ENCODE measurements at regions not wholly inside any gene's neighbourhood (a gene's known extent, or its start where the extent isn't known, plus 50 kb on each side); places are given as distances from the start of the nearest gene placed in this dataset.

DNA sequence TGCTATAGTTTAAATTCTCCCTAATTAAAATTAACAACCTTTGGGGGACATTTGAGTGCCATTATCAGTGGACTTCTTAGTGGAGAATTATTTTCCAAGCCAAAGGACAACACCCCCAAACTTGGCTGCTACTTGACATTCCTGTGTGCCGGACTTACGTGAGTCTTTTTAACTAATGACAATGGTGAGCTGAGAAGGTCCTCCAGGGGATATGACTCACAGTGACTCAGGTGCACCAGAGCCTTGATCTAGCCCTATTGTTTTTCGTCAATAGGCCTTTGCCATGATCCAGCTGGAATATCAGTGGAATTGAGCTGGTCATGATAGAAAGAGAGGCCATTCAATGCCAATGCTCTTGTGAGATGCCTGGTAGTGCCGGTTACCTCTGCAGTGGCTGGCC, 118.1 kb upstream of the CXCR4 start:
- DNase-seq = no peak

DNA sequence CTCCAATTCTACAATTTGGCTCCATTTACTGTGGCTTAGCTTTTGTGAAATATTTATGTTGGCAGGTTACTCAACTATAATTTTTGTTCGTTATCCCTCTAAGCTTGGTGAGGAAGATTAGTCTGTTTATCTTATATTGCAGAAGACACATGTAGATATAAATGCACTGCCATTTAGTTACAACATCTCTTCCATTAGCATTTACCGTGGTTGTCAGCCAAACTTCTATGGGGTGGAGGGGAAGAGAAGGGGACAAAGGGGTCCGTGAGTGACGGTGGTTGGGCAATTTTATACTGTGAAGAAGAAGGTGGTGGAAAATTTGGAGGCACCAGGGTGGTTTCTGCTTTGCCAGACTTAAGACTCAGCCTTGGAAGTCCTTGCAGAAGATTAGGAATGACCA, 117.6 kb upstream of the CXCR4 start:
- peak; percentile 51 for DNase-seq

DNA sequence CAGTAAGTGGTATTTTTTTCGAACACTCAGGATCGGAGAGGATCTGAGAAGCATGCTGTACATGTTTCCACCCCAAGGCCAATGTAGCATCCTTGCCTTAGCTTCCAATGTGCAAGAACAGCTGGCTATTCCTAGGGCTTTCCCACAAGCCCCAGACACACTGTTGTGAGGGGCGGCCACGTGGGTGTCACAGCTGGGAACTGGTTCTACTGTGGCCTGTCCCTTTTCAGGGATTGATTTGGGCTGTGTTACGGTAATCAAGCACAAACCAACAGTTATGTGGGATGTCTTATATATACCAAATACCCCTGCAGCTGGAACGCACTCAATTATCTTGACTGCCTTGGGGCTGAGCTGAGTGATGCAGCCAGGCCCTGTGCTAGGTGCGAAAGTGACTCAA, 116.3 kb upstream of the CXCR4 start:
- no peak for DNase-seq

DNA sequence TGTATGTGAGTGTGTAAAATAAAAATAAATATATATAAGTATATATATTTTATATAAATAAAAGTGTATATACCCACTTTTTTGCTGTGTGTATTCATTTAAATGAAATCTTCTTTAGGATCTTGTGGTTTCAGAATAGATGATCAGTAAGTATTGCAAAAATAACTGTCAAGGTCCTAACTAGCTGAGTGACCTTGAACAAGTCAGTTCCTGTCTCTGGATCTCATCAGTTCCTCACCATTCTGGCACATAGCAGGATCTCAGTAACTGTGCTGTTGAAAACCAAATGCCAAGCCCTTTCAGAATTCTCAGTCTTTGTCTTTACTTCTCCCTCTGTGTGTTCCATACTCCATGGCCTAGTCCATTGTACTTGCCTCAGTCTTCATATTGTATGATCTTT, 115.3 kb upstream of the CXCR4 start:
- peak; percentile 24 for DNase-seq

DNA sequence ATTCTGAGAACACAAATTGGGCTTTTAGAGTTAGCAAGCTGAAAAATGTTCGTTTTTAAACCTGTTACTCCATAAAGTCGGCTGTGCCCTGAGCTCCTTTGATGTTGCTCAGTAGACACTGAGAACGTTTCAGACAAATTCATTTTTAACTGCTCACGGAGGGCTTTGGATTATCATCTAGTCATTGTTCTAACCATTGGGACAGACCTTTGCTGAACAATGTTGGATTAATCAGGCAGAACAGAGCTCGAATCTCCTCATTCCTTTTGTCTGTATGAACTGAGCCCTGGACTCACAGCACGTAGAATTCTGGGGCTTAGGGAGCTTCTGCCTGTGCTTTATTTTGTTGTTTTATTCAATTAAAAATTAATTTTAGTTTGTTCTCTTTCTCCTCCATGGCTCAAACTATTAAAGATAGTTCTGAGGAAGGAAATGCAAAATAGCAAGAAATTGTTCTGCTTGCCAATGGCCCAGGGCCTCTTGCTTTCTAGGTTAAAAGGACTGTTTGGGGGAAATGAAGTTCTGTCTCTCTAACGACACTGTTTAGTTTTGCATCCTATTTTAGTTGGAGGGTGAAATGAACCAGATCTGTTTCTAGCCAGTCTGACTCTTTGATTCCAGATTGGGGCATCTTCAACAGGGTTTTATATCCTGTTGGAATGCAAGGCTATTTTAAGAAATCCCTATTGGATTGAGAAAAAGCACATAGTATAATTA, 114.7 kb upstream of the CXCR4 start:
- DNase-seq = no peak

DNA sequence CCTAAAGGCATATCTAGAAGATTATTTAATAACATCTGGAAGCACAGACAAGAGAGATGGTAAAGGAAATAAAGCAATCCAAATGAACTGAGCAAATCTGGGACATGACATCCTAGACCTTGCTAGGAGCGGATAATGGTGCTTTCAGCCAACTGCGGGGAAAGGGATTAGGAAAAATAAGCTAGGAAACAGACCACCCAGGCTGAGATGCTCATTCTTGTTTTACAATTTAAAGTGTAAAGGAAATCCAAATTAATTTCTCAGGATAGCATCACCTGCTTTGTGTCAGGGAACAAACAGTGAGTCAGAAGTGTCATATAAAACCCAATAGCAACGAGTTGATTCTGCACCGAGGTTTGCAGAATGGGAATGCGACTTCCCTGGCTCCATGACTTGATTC, 112.5 kb upstream of the CXCR4 start:
- no peak for DNase-seq

DNA sequence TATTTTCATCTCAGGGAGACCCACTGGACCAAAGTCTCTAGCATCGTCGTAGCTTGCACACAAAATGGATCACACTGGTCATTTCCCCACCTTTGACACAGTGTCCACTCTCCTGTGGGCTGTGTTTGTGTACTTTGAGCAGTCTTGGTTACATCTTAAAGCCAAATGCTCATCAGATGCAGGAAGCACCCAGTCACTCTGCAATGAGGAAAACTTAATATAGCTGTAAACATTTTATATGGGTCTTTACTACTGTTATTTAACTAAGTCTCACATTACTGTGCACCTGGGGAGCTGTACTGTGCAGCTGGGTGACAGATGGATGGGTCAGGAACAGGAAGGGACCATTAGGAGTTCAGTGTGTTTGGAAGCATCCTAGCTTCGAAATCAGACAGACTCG, 109.0 kb upstream of the CXCR4 start:
- no peak for DNase-seq

DNA sequence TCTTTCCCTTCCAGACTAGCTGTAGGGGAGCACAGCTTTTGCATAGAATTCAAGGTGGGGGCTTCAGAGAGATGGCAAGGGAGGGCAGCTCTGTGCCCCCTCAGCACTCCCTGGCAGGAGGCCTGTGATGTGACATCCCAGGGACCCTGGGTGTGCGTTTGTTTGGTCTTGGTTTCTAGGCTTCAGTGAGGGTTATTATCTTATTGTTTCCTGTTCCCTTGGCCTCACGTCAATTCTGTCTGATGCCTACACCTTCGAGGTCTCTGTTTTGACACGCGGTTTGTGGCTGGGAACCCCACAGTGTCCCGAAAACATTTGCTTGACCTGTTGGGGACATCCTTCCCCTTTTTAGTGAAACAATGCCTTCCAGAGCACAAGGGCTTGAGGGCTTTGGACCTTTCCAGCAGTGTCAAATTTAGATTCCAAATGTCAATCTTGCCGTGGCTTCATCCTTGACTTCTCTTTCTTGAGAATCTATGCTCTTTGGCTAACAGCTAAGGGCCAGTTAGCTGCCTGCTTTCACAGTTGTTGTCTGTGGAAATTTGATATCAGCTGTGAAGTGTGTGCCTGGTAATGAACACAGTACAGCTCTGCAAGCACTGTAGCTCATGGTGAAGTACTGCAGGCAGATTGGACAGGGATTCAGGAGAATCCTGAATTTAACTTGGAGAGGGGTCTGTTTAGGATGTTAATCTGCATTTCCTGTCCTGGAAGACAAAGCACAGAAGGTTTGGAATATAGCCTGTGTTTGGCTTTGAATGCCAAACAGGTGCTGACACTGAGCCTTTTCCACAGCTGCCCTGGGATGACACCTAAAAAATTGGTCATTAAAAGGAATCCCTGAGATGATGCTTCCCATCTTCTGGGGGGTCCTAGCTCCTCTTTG, 108.2 kb upstream of the CXCR4 start:
- DNase-seq = no peak

DNA sequence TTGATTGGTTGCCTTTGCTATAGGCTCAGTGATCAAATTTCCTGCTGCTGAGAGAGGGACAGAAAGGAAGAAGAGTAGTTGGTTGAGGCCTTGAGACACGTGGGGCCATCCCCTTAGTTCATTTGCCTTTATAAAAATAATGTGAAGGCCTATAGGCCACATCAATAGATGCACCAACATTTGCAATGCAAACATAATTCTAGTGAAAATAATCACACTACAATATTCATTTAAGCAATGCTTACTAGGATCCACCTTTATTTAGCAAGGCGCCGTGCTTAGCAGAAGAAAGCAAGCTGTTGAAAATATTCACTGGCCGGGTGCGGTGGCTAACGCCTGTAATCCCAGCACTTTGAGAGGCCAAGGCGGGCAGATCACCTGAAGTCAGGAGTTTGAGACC, 105.3 kb upstream of the CXCR4 start:
- DNase-seq = no peak

DNA sequence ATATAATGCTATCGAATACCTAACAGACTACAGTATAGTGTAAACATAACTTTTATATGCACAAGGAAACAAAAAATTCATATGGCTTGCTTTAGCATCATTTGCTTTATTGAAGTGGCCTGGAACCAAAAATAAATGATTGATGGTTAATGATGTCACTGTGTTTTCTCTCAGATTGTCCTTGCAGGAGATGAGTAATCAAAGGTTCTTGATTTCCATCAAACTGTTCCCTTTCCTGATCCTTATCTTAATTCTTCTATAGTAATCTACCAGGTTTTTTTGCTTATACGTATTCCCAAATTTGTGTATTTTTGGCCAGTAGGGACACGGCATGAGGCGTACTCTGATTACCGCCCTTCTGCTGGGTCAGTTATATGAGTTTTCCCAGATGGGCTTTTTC, 104.9 kb upstream of the CXCR4 start:
- DNase-seq = no peak

DNA sequence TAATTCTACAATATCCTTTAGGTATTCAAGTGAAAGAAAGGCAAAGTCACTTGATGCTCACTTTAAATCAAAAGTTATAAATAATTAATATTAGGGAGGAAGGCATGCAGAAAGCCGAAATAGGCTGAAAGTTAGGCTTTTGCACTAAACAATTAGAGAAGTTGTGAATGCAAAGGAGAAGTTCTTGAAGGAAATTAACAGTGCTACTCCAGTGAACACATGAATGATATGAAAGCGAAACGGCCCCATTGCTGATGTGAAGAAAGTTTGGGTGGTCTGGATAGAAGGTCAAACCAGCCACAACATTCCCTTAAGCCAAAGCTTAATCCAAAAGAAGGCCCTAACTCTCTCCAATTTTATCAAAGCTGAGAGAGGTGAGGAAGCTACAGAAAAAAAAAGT, 103.1 kb upstream of the CXCR4 start:
- DNase-seq = no peak

DNA sequence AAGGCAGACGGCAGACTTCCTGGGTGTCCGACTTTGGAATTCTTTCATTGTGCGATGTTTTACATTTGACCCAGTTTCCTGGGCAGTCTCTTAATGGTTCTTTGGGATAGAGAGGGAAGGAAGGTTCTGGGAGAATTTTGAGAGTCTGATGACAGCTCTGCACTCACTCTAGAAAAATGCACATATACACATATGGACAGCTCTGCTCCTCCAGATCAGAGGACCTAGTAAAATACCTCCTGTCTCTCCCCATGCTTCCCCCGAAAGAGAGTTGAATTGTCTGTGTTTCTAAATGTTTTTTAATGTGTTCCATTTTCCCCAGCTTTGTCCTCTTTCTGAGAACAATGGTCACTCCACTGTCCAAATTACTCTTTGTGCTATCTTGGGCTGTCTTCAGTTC, 102.0 kb upstream of the CXCR4 start:
- DNase-seq = no peak

DNA sequence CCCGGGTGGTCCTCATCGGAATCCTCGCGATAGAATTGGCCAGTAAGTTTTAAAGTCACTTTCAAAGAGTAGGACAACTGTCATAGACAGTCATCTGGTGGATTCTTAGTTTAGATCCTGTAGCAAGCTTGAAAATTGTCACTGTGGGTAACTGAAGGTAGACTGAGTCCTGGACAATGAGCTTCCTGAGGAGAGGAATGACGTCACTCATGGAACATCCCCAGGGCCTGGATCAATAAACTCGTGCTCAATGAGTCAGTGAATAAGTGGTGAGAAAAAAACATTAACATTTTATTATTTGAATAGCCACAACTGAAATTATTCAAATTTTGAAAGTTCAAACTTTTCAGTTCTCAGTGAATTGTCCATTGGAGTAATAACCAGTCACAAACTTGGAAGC, 101.4 kb upstream of the CXCR4 start:
- no peak for DNase-seq

DNA sequence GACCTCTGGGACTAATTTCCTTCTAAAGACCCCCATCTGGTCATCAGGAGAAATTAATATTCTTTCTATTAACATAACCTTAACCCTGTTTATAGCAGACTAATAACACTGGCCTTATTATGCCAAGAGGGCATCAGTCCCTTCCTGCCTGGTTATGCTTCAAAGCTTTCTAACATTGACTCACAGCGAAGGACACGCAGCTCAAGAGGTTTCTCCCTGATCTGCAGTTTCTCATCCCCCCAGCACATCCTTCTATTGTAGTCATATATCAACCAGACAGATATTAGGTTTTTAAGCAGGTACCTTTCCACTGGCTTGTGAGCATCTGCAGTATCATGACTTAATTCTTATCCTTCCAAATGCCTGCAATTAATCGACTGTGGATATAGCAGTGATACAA, 100.0 kb upstream of the CXCR4 start:
- no peak for DNase-seq

DNA sequence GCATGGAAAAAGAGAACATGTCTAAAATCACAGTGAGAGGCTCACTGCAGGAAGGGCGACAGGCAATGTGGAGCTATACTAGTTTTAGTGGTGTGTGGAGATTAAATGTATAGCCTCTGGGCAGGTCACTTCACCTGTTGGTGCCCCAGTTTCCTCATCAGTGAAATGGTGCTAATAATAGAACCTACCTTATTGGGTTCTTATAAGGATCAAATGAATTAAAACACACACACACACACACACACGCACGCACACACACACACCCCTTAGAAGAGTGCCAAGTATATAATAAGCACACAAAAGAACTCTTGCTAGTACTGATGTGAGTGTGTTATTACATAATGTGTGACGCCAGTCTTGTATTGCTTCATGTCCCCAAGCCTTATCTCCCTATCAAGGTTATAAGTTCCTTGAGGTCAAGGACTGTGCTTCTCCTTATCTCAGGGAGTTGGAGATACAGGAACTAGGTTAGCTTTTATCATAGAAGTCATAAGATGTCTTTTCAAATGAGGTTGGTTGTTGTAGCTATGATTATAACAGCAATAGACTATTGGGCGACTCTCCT, 98.0 kb upstream of the CXCR4 start:
- DNase-seq = peak; percentile 71

DNA sequence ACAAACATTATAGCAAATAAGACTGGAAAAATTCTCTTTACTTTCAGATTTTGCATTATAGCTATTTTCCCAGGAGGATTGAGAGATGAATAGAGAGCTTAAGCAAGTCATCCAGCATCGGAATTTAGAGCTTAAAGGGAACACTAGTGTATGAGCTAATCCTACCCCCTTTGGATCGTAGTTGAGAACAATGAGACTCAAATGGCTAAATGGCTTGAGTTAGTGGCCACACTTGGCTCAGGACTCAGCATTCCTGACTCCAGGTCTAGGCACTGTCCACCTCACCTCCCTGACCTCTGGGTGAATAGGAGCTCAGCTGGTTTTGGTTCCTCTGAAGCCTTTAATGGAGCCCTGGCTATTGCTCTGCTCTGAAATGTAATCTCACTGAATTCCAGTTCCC, 97.5 kb upstream of the CXCR4 start:
- DNase-seq = no peak

DNA sequence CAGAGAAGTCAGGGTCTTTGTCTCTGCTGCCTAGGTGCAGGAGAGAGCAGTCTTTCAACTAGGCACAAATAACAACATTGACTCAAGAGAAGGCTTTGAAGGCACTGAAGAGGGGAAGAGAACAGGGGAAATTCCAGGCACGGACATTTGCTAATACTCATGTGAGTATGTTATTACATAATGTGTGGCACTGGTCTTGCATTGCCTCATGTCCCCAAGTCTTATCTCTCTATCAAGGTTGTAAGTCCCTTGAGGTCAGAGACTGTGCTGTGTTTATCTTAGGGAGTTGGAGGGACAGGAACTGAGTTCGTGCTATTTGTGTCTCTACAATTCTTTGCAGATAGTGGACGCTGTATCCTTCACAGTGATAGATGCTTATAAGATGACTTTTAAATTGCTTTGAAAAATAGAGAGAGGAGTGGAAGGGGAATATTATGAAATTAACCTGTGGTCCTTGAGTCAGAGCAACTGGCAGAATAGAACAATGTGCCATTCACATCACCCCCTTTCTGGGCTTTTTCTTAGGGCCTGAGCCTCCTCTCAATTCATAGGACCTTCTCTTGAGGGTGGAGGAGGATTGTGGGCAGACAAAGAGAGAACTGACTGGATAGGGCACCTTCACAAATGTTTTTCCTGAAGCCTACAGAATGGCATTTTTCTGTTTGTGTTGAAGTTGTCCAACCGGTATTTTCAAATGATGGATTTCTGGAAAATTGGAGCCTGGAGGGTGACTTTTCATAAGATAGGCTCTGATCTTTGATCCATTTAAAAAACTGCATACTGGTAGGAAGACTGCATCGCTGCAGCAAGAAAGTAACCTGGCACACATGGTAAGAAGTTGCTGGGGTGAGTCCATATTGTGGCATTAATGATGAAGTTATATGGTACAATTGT, 96.6 kb upstream of the CXCR4 start:
- DNase-seq = peak; percentile 91

DNA sequence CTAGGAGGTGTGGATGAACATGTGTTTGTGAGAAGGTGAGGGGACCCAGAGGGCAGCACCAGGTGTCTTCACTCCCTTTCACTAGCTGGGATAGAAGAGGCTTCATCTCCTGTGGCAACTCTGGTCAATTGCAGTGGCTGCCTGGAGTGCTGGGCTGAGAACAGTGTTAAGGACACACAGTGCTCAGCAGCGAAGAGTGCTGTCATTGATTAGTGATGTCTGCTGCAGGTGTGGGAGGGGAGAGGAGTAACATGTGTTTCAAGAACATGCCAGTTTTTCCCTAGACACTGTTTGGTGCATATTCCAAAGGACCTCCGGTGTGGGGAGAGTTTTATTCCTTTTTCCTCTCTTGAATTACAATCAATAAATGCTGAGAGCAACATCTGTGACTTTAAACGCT, 95.9 kb upstream of the CXCR4 start:
- DNase-seq = no peak

DNA sequence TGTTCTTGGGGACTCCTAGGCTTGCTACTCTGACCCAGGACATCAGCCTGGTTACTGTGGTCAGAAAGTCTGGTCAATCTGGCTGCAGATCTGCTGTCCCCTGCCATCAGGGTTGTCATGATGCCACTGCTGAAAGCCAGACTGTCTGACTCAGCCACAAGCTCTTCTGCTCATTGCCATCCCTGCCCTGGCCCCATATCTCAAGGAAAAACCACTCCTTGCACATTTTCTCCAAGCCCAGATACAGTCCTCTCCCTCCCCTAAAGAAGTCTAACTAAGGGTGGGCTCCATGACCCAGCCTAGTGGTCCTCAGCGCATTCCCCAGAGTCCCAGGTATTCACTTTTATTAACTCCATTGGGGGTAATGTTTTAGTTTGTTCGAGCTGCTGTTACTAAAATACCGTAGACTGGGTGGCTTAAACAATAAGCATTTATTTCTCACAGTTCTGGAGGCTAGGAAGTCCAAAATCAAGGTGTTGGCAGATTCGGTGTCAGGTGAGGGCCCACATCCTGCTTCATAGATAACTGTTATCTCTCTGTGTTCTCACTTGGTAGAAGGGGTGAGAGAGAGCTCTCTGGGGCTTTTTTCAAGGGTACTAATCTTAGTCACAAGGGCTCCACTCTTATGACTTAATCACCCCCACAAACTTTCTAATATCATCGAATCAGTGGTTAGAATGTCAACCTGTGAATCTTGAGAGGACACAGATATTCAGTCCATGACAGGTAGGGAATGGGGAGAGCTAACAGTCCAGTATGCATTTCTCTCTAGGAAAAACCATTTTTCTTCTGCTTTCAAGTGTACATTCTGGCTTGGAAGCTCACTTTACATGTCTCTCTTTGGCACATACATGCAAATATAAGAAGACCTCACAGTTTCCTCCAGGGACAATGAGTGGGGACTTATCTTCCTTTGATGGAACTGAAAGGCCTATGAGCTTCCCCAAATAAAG, 94.8 kb upstream of the CXCR4 start:
- DNase-seq = peak; percentile 13

DNA sequence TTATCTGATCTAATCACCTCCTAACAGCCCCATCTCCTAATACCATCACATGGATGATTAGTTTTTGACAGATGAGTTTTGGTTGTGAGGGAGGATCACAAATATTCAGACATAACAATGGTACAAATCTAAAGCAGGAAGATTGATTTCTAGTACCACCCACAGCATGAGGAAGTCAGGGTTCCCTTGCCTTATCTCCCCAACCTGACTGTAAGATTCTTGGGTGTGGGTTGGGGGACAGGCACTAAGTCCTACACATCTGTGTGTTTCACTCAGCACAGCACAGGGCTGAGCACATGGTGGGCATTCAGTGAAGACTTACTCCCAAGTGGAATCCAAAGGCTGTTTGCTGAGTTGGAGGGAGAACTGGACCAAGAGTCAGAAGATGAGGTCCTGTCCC, 93.8 kb upstream of the CXCR4 start:
- peak; percentile 25 for DNase-seq

DNA sequence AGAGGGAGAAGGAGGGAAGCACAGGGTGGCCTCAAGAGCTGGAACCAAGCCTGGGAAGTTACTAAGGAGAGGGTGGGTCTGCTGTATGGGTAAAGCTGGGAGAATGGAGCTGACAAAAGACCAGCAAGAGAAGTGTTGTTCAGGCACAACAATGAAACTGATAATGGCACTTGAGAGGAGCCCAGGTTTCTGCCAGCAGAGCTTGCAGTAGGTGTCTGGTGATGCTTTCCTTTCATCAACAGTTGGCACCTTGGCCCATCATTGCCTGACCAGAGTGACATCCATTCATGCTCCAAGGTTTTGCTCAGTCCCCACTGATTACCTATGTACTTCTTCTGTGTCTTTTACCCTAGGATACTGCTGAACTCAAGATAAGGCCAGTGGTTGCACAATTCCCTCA, 92.9 kb upstream of the CXCR4 start:
- peak; percentile 29 for DNase-seq

DNA sequence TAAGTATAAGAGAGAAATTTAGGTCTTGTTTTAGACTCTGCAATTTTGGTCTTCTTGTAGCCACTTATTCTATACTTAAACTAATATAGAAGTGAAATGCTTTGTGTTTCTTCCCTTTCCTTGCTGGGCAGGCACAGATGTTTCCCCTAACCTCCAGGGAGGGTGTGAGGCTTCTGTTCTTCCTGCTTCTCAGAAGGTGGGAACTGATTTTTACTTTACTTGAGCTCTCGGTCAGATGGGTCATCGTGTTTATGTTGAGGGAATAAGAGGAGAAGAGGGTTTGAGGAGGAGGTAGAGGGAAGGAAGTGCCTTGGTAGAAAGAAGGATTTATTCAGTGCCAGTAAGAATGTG, 92.5 kb upstream of the CXCR4 start:
- DNase-seq = no peak

Measured in OCI-M1 (cell line).